Thoracic aorta (tissue), 2 donors: ENCODE measurements at regions not wholly inside any gene's neighbourhood (a gene's known extent, or its start where the extent isn't known, plus 50 kb on each side); places are given as distances from the start of the nearest gene placed in this dataset.

Experiments
- ATAC-seq: fragments of 150-250 bp; one replicate; pipeline ENCODE4 v1.8.0; 2017; ENCODE audit warnings: low read depth; ENCODE audit not compliant: insufficient number of reproducible peaks, low FRiP score
- DNase-seq: peaks from one replicate; pipeline ENCODE4 v3.0.0-alpha.2; 2020; ENCODE audit warnings: low spot score
- H3K27ac ChIP-seq, 2 donors: fragments of 200-600 bp; sonication (generic); 1 replicate in 1 of 2; 2 replicates in 1 of 2; pipeline ENCODE4 v1.5.1; 2016; ENCODE audit warnings: mild to moderate bottlenecking in 2 of 2, moderate library complexity in 2 of 2
- H3K27me3 ChIP-seq: fragments of 200-600 bp; sonication (generic); replicated peaks from 2 replicates; pipeline ENCODE4 v1.6.0; 2016; ENCODE audit warnings: mild to moderate bottlenecking; ENCODE audit not compliant: insufficient read depth
- H3K36me3 ChIP-seq: fragments of 200-600 bp; sonication (generic); one replicate; pipeline ENCODE4 v1.5.1; 2016
- H3K4me1 ChIP-seq, 2 donors: fragments of 200-600 bp; sonication (generic); 1 replicate in 1 of 2; 2 replicates in 1 of 2; pipeline versions ENCODE4 v1.5.1 to v1.6.0; 2016; ENCODE audit warnings: low read depth in 2 of 2, mild to moderate bottlenecking in 1 of 2; ENCODE audit not compliant: control insufficient read depth in 1 of 2
- H3K4me3 ChIP-seq: fragments of 200-600 bp; sonication (generic); 2 replicates; pipeline ENCODE4 v1.5.1; 2016; ENCODE audit warnings: mild to moderate bottlenecking
- H3K9me3 ChIP-seq: fragments of 200-600 bp; sonication (generic); 2 replicates; pipeline ENCODE4 v1.5.1; 2016
- TF ChIP-seq, protein P1 (sequence below): fragments of 200-600 bp; sonication (generic); IDR thresholded peaks from one replicate; pipeline ENCODE4 v1.5.1; 2019; ENCODE audit warnings: antibody characterized with exemption

DNA sequence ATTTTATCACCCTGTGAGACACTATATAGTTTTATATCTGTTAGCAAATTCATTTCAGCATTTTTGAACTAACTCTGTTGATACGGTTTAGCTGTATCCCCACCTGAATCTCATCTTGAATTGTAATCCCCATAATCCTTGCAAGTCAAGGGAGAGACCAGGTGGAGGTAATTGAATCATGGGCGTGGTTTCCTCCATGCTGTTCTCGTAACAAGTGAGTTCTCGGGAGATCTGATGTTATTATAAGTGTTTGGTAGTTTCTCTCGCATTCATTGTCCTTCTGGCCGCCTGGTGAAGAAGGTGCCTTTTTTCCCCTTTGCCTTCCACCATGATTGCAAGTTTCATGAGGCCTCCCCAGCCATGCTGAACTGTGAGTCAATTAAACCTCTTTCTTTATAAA, 53.2 kb upstream of the TMC3 start:
- TF ChIP-seq, protein P1, sequence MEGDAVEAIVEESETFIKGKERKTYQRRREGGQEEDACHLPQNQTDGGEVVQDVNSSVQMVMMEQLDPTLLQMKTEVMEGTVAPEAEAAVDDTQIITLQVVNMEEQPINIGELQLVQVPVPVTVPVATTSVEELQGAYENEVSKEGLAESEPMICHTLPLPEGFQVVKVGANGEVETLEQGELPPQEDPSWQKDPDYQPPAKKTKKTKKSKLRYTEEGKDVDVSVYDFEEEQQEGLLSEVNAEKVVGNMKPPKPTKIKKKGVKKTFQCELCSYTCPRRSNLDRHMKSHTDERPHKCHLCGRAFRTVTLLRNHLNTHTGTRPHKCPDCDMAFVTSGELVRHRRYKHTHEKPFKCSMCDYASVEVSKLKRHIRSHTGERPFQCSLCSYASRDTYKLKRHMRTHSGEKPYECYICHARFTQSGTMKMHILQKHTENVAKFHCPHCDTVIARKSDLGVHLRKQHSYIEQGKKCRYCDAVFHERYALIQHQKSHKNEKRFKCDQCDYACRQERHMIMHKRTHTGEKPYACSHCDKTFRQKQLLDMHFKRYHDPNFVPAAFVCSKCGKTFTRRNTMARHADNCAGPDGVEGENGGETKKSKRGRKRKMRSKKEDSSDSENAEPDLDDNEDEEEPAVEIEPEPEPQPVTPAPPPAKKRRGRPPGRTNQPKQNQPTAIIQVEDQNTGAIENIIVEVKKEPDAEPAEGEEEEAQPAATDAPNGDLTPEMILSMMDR, result no peak
- Histone ChIP-seq H3K9me3 (peaks cover 3% of the 10 kb centered on the region), H3K27me3 (no peaks in the 10 kb centered on the region), H3K4me3 (no peak overlapping the region), H3K36me3 (no peaks in the 10 kb centered on the region), H3K27ac (no peak overlapping the region), H3K4me1 (no peaks in the 10 kb centered on the region)
- DNase-seq (no peak), ATAC-seq (no peak)

DNA sequence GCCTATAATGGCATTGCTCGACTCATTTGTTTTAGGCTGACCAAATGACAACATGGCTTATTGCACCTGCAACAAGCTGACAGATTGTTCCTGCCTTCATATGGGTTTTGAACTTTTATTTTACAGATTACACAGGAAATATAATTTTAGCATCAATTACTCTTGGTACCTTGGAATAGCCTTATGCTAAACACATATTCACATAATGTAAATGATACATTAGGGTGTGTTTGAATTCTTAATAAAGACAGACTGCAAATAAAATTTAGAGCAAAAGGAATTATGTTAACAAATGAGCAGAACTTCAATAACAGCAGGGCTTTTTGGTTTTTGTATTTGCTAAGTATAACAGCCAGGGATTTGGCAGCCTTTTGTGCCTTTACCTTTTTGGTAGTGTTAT, 51.9 kb upstream of the TMC3 start:
- H3K9me3 ChIP-seq, result peaks cover 3% of the 10 kb centered on the region
- H3K36me3 ChIP-seq, result no peaks in the 10 kb centered on the region
- DNase-seq (no peak), ATAC-seq (no peak)
- no peaks in the 10 kb centered on the region for H3K4me1 ChIP-seq
- H3K27ac ChIP-seq, result no peak overlapping the region
- TF ChIP-seq, protein P1, result no peak
- no peaks in the 10 kb centered on the region for H3K27me3 ChIP-seq
- H3K4me3 ChIP-seq, result no peak overlapping the region
